GM23248 (cell line): ENCODE measurements at regions not wholly inside any gene's neighbourhood (a gene's known extent, or its start where the extent isn't known, plus 50 kb on each side); places are given as distances from the start of the nearest gene placed in this dataset.
"Not testable (repeated sequence)": the region's sequence is repeated elsewhere in the genome, so short reads cannot be mapped to it uniquely, and the experiment has no call there.

Experiments
- DNase-seq: peaks from one replicate; pipeline ENCODE4 v3.0.0-alpha.2; 2015
- H2AFZ ChIP-seq: fragments of 200-600 bp; sonication (generic); 2 replicates; pipeline ENCODE4 v1.6.1; 2016; ENCODE audit warnings: antibody characterized with exemption
- H3F3A ChIP-seq: fragments of 200-600 bp; sonication (generic); 2 replicates; pipeline ENCODE4 v1.6.1; 2016; ENCODE audit warnings: mild to moderate bottlenecking, antibody characterized with exemption, mixed run types; ENCODE audit not compliant: insufficient read depth
- H3K27ac ChIP-seq: fragments of 200-600 bp; sonication (generic); 2 replicates; pipeline ENCODE4 v1.5.1; 2016; ENCODE audit warnings: mild to moderate bottlenecking
- H3K27me3 ChIP-seq: fragments of 200-600 bp; sonication (generic); replicated peaks from 2 replicates; pipeline ENCODE4 v1.6.1; 2016; ENCODE audit warnings: mild to moderate bottlenecking; ENCODE audit not compliant: insufficient read depth
- H3K36me3 ChIP-seq: fragments of 200-600 bp; sonication (generic); 2 replicates; pipeline ENCODE4 v1.6.1; 2016; ENCODE audit warnings: low read depth, mild to moderate bottlenecking
- H3K4me1 ChIP-seq: fragments of 200-600 bp; sonication (generic); 2 replicates; pipeline ENCODE4 v1.6.1; 2016; ENCODE audit warnings: mild to moderate bottlenecking; ENCODE audit not compliant: insufficient read depth
- H3K4me2 ChIP-seq: fragments of 200-600 bp; sonication (generic); one replicate; pipeline ENCODE4 v1.6.1; 2016; ENCODE audit warnings: mild to moderate bottlenecking; ENCODE audit not compliant: unreplicated experiment
- H3K4me3 ChIP-seq: fragments of 200-600 bp; sonication (generic); 2 replicates; pipeline ENCODE4 v1.5.1; 2016; ENCODE audit warnings: mild to moderate bottlenecking
- H3K79me2 ChIP-seq: fragments of 200-600 bp; sonication (generic); 2 replicates; pipeline ENCODE4 v1.6.1; 2016; ENCODE audit warnings: mild to moderate bottlenecking; ENCODE audit not compliant: insufficient read depth
- H3K9ac ChIP-seq: fragments of 200-600 bp; sonication (generic); 2 replicates; pipeline ENCODE4 v1.6.1; 2016; ENCODE audit warnings: mild to moderate bottlenecking
- H3K9me2 ChIP-seq: fragments of 200-600 bp; sonication (generic); 2 replicates; pipeline ENCODE4 v1.6.1; 2016; ENCODE audit warnings: mixed run types, mild to moderate bottlenecking, moderate library complexity; ENCODE audit not compliant: insufficient read depth
- H3K9me3 ChIP-seq: fragments of 200-600 bp; sonication (generic); one replicate; pipeline ENCODE4 v1.6.1; 2017; ENCODE audit warnings: low read depth
- H4K20me1 ChIP-seq: fragments of 200-600 bp; sonication (generic); 2 replicates; pipeline ENCODE4 v1.6.0; 2016; ENCODE audit not compliant: insufficient read depth
- EZH2 ChIP-seq: fragments of 200-600 bp; sonication (generic); IDR thresholded peaks from 2 replicates; pipeline ENCODE4 v1.6.1; 2018; ENCODE audit warnings: antibody characterized with exemption, mild to moderate bottlenecking; ENCODE audit not compliant: insufficient read depth, poor library complexity, severe bottlenecking
- EZH2phosphoT487 ChIP-seq: fragments of 200-600 bp; sonication (generic); IDR thresholded peaks from 2 replicates; pipeline ENCODE4 v1.6.1; 2018; ENCODE audit warnings: antibody characterized with exemption, moderate library complexity, mild to moderate bottlenecking, low read depth; ENCODE audit not compliant: insufficient read depth
- WGBS, 2 experiments: methylation state at CpG; one replicate each; pipeline ENCODE4 v1.1.6; 2015 to 2017; ENCODE audit warnings: low lambda C conversion rate in 2 of 2, low coverage in 1 of 2; ENCODE audit errors: missing lambda C conversion rate in 2 of 2; 5-methylcytosine and 5-hydroxymethylcytosine counted together
- in situ Hi-C: fragments of 300-500 bp; cut with MboI; formaldehyde crosslinking; loops from 2 replicates; pipeline ENCODE4 v1.15.0; 2020

GRCh38 chr6:145091586-145092142 lies 643.7 kb downstream of the EPM2A start:
- 50 to 54% methylated on average over 2 of the region's 2 CpGs for WGBS, 2 experiments
- in situ Hi-C loops: no loop called here

GRCh38 chr6:145092554-145092953 lies 642.8 kb downstream of the EPM2A start:
- Histone ChIP-seq H3K36me3 (no peaks in the 10 kb centered on the region), H3K27ac (no peak overlapping the region), H3K9me3 (no peaks in the 10 kb centered on the region), H3F3A (no peaks in the 10 kb centered on the region), H4K20me1 (no peaks in the 10 kb centered on the region), H3K27me3 (no peaks in the 10 kb centered on the region), H2AFZ (no peak overlapping the region), H3K4me3 (no peak overlapping the region), H3K4me2 (no peak overlapping the region), H3K4me1 (no peaks in the 10 kb centered on the region), H3K79me2 (no peaks in the 10 kb centered on the region), H3K9ac (no peak overlapping the region), H3K9me2 (no peaks in the 10 kb centered on the region)
- in situ Hi-C loops: no loop called here
- no peak for DNase-seq
- TF ChIP-seq EZH2phosphoT487: no peak
- TF ChIP-seq EZH2: no peak
- 81 to 85% methylated on average over 4 of the region's 4 CpGs for WGBS, 2 experiments

More at GRCh38 chr6:145091586-145092142, 643.7 kb downstream of the EPM2A start:
- H4K20me1 ChIP-seq: no peaks in the 10 kb centered on the region
- no peak overlapping the region for H3K4me3 ChIP-seq
- no peak overlapping the region for H3K9ac ChIP-seq
- no peaks in the 10 kb centered on the region for H3F3A ChIP-seq
- H3K9me2 ChIP-seq: no peaks in the 10 kb centered on the region
- H2AFZ ChIP-seq: no peak overlapping the region
- H3K79me2 ChIP-seq: no peaks in the 10 kb centered on the region
- H3K27me3 ChIP-seq: no peaks in the 10 kb centered on the region
- no peaks in the 10 kb centered on the region for H3K4me1 ChIP-seq
- DNase-seq: no peak
- no peak overlapping the region for H3K4me2 ChIP-seq
- no peak for TF ChIP-seq EZH2
- TF ChIP-seq EZH2phosphoT487: no peak
- no peaks in the 10 kb centered on the region for H3K9me3 ChIP-seq
- no peak overlapping the region for H3K27ac ChIP-seq
- H3K36me3 ChIP-seq: no peaks in the 10 kb centered on the region

- Histone ChIP-seq H3K79me2 (no peaks in the 10 kb centered on the region), H3K9ac (no peak overlapping the region), H3K9me2 (no peaks in the 10 kb centered on the region), H3K9me3 (no peaks in the 10 kb centered on the region), H3K4me1 (no peaks in the 10 kb centered on the region), H3K4me2 (no peak overlapping the region), H2AFZ (no peak overlapping the region), H3F3A (no peaks in the 10 kb centered on the region), H3K27me3 (no peaks in the 10 kb centered on the region), H3K27ac (no peak overlapping the region), H4K20me1 (no peaks in the 10 kb centered on the region), H3K36me3 (no peaks in the 10 kb centered on the region), H3K4me3 (no peak overlapping the region)
- no peak for DNase-seq
- TF ChIP-seq EZH2phosphoT487: no peak
- TF ChIP-seq EZH2: no peak
- in situ Hi-C loops: no loop called here
- WGBS, 2 experiments: 76 to 94% methylated on average over 2 of the region's 2 CpGs
These were observed 642.1 kb downstream of the EPM2A start for GRCh38 chr6:145093226-145093625.

GRCh38 chr6:145096846-145097245 lies 638.5 kb downstream of the EPM2A start:
- Histone ChIP-seq H2AFZ (no peak overlapping the region), H3K27me3 (no peaks in the 10 kb centered on the region), H3K4me3 (no peak overlapping the region), H3K4me2 (no peak overlapping the region), H3K9ac (no peak overlapping the region), H3K36me3 (no peaks in the 10 kb centered on the region), H4K20me1 (no peaks in the 10 kb centered on the region), H3K9me3 (no peaks in the 10 kb centered on the region), H3F3A (no peaks in the 10 kb centered on the region), H3K4me1 (no peaks in the 10 kb centered on the region), H3K9me2 (no peaks in the 10 kb centered on the region), H3K27ac (no peak overlapping the region), H3K79me2 (no peaks in the 10 kb centered on the region)
- WGBS, 2 experiments: 13 to 29% methylated on average over 1 of the region's 1 CpG
- in situ Hi-C loops: no loop called here
- no peak for DNase-seq
- no peak for TF ChIP-seq EZH2
- TF ChIP-seq EZH2phosphoT487: no peak

- H3K4me2 ChIP-seq, H3F3A ChIP-seq, H3K4me3 ChIP-seq, H2AFZ ChIP-seq, H3K27me3 ChIP-seq, H3K27ac ChIP-seq, H3K4me1 ChIP-seq, H3K9ac ChIP-seq, H3K79me2 ChIP-seq, H3K9me2 ChIP-seq, in situ Hi-C loops, H3K36me3 ChIP-seq, DNase-seq, H3K9me3 ChIP-seq, H4K20me1 ChIP-seq: not testable (repeated sequence)
- 60 to 63% methylated on average over 6 of the region's 6 CpGs for WGBS, 2 experiments
These were observed 637.2 kb downstream of the EPM2A start for GRCh38 chr6:145098127-145098526.
